Stomach (tissue), 8 donors: ENCODE measurements at regions not wholly inside any gene's neighbourhood (a gene's known extent, or its start where the extent isn't known, plus 50 kb on each side); places are given as distances from the start of the nearest gene placed in this dataset.
"Not testable (repeated sequence)": the region's sequence is repeated elsewhere in the genome, so short reads cannot be mapped to it uniquely, and the experiment has no call there.

Source experiments
- DNase-seq, 2 donors: peaks; one replicate each; pipeline versions ENCODE4 v3.0.0 to v3.0.0-alpha.2; 2013 to 2019
- H3K27ac ChIP-seq, 5 donors: fragments of 200-600 bp in 4 of 5; sonication (generic) in 4 of 5; one replicate each; pipeline ENCODE4 v1.5.1; 2013 to 2019; ENCODE audit warnings: mild to moderate bottlenecking in 1 of 5, moderate library complexity in 1 of 5
- H3K27me3 ChIP-seq, 3 donors: fragments of 200-600 bp; sonication (generic); one replicate each; pipeline ENCODE4 v1.5.1; 2017 to 2019; ENCODE audit warnings: mixed run types in 1 of 3
- H3K36me3 ChIP-seq, 4 donors: fragments of 200-600 bp; sonication (generic); 1 replicate in 3 of 4; 2 replicates in 1 of 4; pipeline ENCODE4 v1.5.1; 2016 to 2019
- H3K4me1 ChIP-seq, 4 donors: fragments of 200-600 bp; sonication (generic); one replicate each; pipeline ENCODE4 v1.5.1; 2016 to 2019
- H3K4me3 ChIP-seq, 4 donors: fragments of 200-600 bp; sonication (generic) in 3 of 4; one replicate each; pipeline ENCODE4 v1.5.1; 2016 to 2019; ENCODE audit warnings: mild to moderate bottlenecking in 1 of 4
- H3K9me3 ChIP-seq, 4 donors: fragments of 200-600 bp; sonication (generic); one replicate each; pipeline ENCODE4 v1.5.1; 2016 to 2019
- EP300 ChIP-seq: sonication (generic); formaldehyde crosslinking; IDR thresholded peaks from one replicate; pipeline ENCODE4 v1.6.1; 2017; ENCODE audit warnings: antibody characterized with exemption
- POLR2A ChIP-seq, 4 donors: fragments of 450-650 bp; IDR thresholded peaks; one replicate each; pipeline ENCODE4 v1.6.1; 2016; ENCODE audit warnings: antibody characterized with exemption in 4 of 4, control low read depth in 2 of 4, mild to moderate bottlenecking in 1 of 4, moderate library complexity in 1 of 4
- POLR2AphosphoS5 ChIP-seq, 3 donors: sonication (generic); formaldehyde crosslinking; IDR thresholded peaks; one replicate each; pipeline ENCODE4 v1.6.1; 2016; ENCODE audit warnings: antibody characterized with exemption in 3 of 3
- WGBS, 5 donors: extraction: QIAGEN DNeasy Blood & Tissue Kit in 3 of 5; methylation state at CpG; one replicate each; pipeline versions ENCODE4 v1.1.5 to v1.1.7; 2013 to 2018; 5-methylcytosine and 5-hydroxymethylcytosine counted together
- intact Hi-C: fragments of 100-400 bp; cut with DNase I; formaldehyde crosslinking; loops from one replicate; pipeline ENCODE4 v1.15.1; 2023; ENCODE audit warnings: low total_unique reads
- TF ChIP-seq, protein P1 (sequence below), 7 experiments: fragments of 450-650 bp in 4 of 7; fragments of 200-600 bp in 3 of 7; sonication (generic) in 3 of 7; IDR thresholded peaks; one replicate each; pipeline ENCODE4 v1.5.1; 2016 to 2019; ENCODE audit warnings: antibody characterized with exemption in 7 of 7, control low read depth in 2 of 7, mild to moderate bottlenecking in 1 of 7
- donor health status: healthy with polysubstance abuse.
- donor health status: Bipolar disorder and iron deficiency.
- donor health status: healthy.

DNA sequence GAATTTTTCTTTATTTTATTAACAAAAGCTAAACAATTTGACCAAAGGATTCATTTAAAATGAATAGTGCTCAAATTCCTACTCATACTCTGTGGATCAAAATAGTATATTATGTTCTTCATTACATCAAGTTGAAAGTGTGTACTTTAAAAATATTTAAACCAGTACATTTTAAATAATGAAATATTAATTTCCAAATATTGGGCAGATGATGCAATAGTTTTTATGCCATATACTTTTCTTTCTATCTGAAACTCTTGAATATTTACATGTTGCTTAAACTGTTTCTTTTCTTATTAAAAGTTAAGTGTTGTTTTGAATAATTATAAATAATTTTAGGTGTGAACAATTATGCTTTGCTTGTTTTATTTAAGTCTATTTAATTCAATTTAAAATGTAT, 144.7 kb upstream of the TMPRSS15 start:
- no peak for TF ChIP-seq POLR2A (IDR thresholded peaks at IDR 0.05)
- Histone ChIP-seq H3K4me1 (no peaks in the 10 kb centered on the region), H3K9me3 (no peaks in the 10 kb centered on the region), H3K4me3 (no peak overlapping the region), H3K27ac (no peak overlapping the region), H3K27me3 (no peaks in the 10 kb centered on the region), H3K36me3 (no peaks in the 10 kb centered on the region)
- no peak for DNase-seq
- intact Hi-C loops, result no loop called here

DNA sequence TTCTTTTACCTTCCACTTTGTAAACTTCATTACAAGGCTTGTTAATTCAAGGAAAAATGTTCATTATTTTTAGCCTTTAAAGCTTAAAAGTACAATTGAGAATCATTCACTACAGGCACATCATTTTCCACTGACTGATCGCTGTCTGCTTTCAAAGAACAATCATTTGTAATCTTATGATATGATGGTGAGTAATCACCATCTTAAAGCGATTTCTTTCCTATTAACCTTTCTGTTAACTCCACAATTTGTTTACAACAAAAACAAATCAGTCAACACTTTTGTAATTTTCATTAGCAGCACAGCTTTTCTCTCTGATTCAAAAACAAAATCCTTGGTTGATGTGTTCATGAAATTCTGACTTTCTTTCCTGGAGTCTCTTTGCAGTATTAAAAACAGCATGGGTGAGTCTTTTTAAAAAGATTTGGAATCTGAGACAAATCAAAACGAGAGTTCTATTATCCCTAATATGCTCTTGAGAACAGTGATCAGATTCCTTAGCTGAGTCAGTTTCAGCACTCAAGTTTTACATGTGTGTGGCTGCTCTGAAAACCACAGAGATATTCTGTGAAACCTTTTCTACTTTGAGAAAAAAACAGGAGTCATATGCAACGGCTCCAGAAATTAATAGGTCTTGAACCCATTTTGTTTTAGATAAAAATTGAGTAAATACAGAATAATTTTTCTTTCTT, 145.8 kb upstream of the TMPRSS15 start:
- TF ChIP-seq, protein P1, sequence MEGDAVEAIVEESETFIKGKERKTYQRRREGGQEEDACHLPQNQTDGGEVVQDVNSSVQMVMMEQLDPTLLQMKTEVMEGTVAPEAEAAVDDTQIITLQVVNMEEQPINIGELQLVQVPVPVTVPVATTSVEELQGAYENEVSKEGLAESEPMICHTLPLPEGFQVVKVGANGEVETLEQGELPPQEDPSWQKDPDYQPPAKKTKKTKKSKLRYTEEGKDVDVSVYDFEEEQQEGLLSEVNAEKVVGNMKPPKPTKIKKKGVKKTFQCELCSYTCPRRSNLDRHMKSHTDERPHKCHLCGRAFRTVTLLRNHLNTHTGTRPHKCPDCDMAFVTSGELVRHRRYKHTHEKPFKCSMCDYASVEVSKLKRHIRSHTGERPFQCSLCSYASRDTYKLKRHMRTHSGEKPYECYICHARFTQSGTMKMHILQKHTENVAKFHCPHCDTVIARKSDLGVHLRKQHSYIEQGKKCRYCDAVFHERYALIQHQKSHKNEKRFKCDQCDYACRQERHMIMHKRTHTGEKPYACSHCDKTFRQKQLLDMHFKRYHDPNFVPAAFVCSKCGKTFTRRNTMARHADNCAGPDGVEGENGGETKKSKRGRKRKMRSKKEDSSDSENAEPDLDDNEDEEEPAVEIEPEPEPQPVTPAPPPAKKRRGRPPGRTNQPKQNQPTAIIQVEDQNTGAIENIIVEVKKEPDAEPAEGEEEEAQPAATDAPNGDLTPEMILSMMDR (IDR thresholded peaks at IDR 0.05), result no peak
- TF ChIP-seq EP300 (no peak), POLR2AphosphoS5 (IDR thresholded peaks at IDR 0.05) (no peak), POLR2A (IDR thresholded peaks at IDR 0.05) (no peak)
- intact Hi-C loops, result no loop called here
- H3K9me3 ChIP-seq, result no peaks in the 10 kb centered on the region
- no peaks in the 10 kb centered on the region for H3K36me3 ChIP-seq
- no peak for DNase-seq
- 49 to 57% (median 52%) methylated on average over 4 of the region's 4 CpGs for WGBS, 5 donors
- H3K27me3 ChIP-seq, result no peaks in the 10 kb centered on the region
- no peaks in the 10 kb centered on the region for H3K4me1 ChIP-seq
- no peak overlapping the region for H3K4me3 ChIP-seq
- H3K27ac ChIP-seq, result no peak overlapping the region

DNA sequence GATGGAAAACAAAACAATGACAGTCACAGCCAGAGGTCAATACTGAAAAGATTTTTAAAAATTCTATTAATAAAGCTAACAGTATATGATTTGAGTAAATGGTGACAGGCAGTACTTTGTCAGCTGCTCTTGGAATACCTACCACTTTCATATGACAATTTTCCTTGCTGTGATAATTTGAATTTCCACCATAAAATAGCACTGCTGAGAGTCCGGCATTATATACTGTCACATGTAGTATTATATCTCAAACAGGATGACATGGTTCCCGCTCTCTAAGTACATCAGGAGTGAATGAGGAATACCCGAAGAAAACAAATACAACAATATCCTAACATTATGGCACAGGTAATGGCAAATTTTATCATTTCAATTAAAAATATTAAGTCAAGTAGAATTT, 146.8 kb upstream of the TMPRSS15 start:
- intact Hi-C loops, result no loop called here
- WGBS, 5 donors, result 93 to 98% (median 95%) methylated on average over 3 of the region's 3 CpGs
- no peak for TF ChIP-seq POLR2A (IDR thresholded peaks at IDR 0.05)
- TF ChIP-seq POLR2AphosphoS5 (IDR thresholded peaks at IDR 0.05), result no peak

DNA sequence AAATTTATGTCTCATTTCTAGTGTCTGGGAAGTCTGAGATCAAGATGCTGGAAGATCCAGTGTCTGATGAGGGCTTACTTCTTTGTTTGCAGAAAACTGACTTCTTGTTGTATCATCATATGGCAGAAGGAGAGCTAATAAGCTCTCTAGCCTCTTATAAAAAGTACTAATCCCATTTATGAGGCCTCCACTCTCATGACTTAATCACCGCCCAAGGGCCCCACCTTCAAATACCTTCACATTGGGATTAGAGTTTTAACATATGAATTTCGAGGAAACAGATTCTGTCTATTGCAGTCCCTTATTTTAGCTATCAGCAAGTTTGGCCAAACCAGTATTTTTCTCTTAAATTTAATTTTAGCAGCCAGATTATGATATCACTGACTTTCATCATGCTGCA, 150.2 kb upstream of the TMPRSS15 start:
- TF ChIP-seq POLR2A (IDR thresholded peaks at IDR 0.05), result no peak
- TF ChIP-seq EP300, result no peak
- no peak for TF ChIP-seq POLR2AphosphoS5 (IDR thresholded peaks at IDR 0.05)
- TF ChIP-seq, protein P1 (IDR thresholded peaks at IDR 0.05), result no peak
- H3K4me3 ChIP-seq, result no peak overlapping the region
- no peaks in the 10 kb centered on the region for H3K27me3 ChIP-seq
- WGBS, 5 donors, result 75 to 95% (median 87%) methylated on average over 2 of the region's 2 CpGs
- no peak for DNase-seq
- no peaks in the 10 kb centered on the region for H3K9me3 ChIP-seq
- H3K36me3 ChIP-seq, result no peaks in the 10 kb centered on the region
- no peaks in the 10 kb centered on the region for H3K4me1 ChIP-seq
- intact Hi-C loops, result no loop called here
- no peak overlapping the region for H3K27ac ChIP-seq

More for the DNA sequence above, 146.8 kb upstream of the TMPRSS15 start:
- Histone ChIP-seq H3K4me3 (no peak overlapping the region), H3K27ac (no peak overlapping the region), H3K36me3 (no peaks in the 10 kb centered on the region), H3K9me3 (no peaks in the 10 kb centered on the region), H3K4me1 (no peaks in the 10 kb centered on the region), H3K27me3 (no peaks in the 10 kb centered on the region)
- no peak for DNase-seq

DNA sequence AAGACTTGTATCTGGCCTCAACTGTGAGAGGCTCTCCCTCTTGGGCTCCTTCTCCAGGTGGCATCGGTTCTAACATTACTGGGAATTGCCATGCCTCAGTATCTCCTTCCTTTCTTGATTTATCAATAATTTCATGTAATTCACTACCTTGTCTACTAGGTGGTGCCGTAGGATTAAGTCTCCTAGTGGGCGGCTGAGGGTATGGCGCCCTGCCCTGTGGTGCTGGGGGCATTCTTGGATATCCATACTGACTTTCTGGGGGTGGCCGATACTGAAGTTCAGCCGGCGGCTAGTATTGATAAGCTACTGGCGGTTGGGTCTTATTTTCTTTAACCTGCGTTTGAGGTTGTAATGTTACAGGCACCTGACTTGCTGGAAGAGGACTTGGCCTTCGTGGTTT, 164.2 kb upstream of the TMPRSS15 start:
- H3K4me1 ChIP-seq, H3K36me3 ChIP-seq, H3K27me3 ChIP-seq, H3K27ac ChIP-seq, intact Hi-C loops, DNase-seq, H3K4me3 ChIP-seq, H3K9me3 ChIP-seq: not testable (repeated sequence)
- 89 to 96% (median 91%) methylated on average over 10 of the region's 10 CpGs for WGBS, 5 donors

DNA sequence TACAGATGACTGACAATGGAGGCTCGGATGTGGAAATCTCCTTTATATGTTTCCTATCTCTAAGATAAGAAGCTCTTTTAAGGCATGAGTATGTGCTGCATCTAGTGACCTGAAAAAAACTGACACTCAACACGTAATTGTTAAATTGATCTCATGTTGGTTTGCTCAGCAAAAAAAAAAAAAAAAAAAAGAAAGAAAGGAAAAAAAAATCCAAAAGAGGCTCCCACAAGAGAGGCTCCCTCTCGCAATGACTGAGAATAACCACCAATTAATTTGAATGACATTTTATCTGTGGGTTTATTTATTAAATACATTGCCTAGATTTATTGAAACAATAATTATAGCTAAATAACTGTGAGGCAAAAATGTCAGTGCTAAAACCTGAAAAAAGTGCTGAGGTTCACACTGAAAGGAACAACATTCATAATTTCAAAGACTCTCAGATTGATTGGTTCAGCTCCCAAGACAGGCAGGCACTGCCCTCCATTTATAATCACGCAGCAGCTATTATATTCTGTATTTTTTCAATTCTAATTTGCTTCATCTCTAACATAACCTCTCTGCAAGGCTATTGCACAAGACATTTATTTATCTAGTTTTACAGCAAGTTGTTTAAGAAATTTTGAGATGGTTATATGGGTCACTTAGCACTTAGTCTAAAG, 184.5 kb upstream of the TMPRSS15 start:
- no peak overlapping the region for H3K4me3 ChIP-seq
- WGBS, 5 donors, result 48 to 70% (median 57%) methylated on average over 4 of the region's 4 CpGs
- H3K27ac ChIP-seq, result no peak overlapping the region
- H3K4me1 ChIP-seq, result no peaks in the 10 kb centered on the region
- no peak for TF ChIP-seq POLR2AphosphoS5 (IDR thresholded peaks at IDR 0.05)
- no peak for TF ChIP-seq POLR2A (IDR thresholded peaks at IDR 0.05)
- TF ChIP-seq, protein P1 (IDR thresholded peaks at IDR 0.05), result no peak
- TF ChIP-seq EP300, result no peak
- no peaks in the 10 kb centered on the region for H3K36me3 ChIP-seq
- intact Hi-C loops, result no loop called here
- DNase-seq, result no peak
- H3K9me3 ChIP-seq, result no peaks in the 10 kb centered on the region
- H3K27me3 ChIP-seq, result no peaks in the 10 kb centered on the region
